ENCODE measurements at regions not wholly inside any gene's neighbourhood (a gene's known extent, or its start where the extent isn't known, plus 50 kb on each side); places are given as distances from the start of the nearest gene placed in this dataset.

GRCh38 chr6:44545224-44545623 lies 157.7 kb downstream of the CDC5L start:
- POLR2A ChIA-PET: no interaction called here
- H3K36me3 ChIP-seq (ENCODE audit: control insufficient read depth in 2 of 3, insufficient read depth in 3 of 3, low read length in 3 of 3): no peaks in the 10 kb centered on the region
- no peak overlapping the region for H3K27ac Mint-ChIP-seq

GRCh38 chr6:44548319-44548718 lies 160.8 kb downstream of the CDC5L start:
- Histone ChIP-seq H3K4me1 (ENCODE audit: control insufficient read depth in 2 of 2, insufficient read depth in 2 of 2, low read length in 2 of 2) (no peaks in the 10 kb centered on the region), H3K27me3 (ENCODE audit: control insufficient read depth in 2 of 2, insufficient read depth in 2 of 2, low read length in 2 of 2) (no peaks in the 10 kb centered on the region), H3K4me3 (ENCODE audit: low read length) (no peak overlapping the region), H3K9me3 (ENCODE audit: control insufficient read depth in 2 of 3, low read length in 3 of 3) (no peaks in the 10 kb centered on the region), H3K36me3 (ENCODE audit: control insufficient read depth in 2 of 3, insufficient read depth in 3 of 3, low read length in 3 of 3) (no peaks in the 10 kb centered on the region), H3K27ac (ENCODE audit: low read depth, low read length) (no peak overlapping the region)
- intact Hi-C loops (cut with micrococcal nuclease): no loop called here
- Mint-ChIP-seq H3K9me3 (no peaks in the 10 kb centered on the region), H3K27me3 (peaks cover 0 to 16% (median 6%) of the 10 kb centered on the region in 5 donors), H3K27ac (no peak overlapping the region), H3K4me1 (no peaks in the 10 kb centered on the region), H3K4me3 (no peak overlapping the region), H3K36me3 (no peaks in the 10 kb centered on the region)
- POLR2A ChIA-PET: no interaction called here
- CTCF ChIA-PET: interaction anchor here (1.1 kb wide), 1 partner anchor 9 kb away, joined by 3 read pairs; no protein-coding TSS in a partner anchor
- ATAC-seq (no peak), DNase-seq (no peak)

More at GRCh38 chr6:44545224-44545623, 157.7 kb downstream of the CDC5L start:
- H3K27me3 ChIP-seq (ENCODE audit: control insufficient read depth in 2 of 2, insufficient read depth in 2 of 2, low read length in 2 of 2): no peaks in the 10 kb centered on the region
- CTCF ChIA-PET: no interaction called here
- H3K9me3 ChIP-seq (ENCODE audit: control insufficient read depth in 2 of 3, low read length in 3 of 3): no peaks in the 10 kb centered on the region
- Mint-ChIP-seq H3K27me3 (peaks cover 0 to 7% (median 5%) of the 10 kb centered on the region in 5 donors), H3K4me1 (no peaks in the 10 kb centered on the region), H3K36me3 (no peaks in the 10 kb centered on the region), H3K9me3 (peaks cover 0 to 2% (median 0%) of the 10 kb centered on the region in 11 donors), H3K4me3 (no peak overlapping the region)
- DNase-seq: no peak
- no peak overlapping the region for H3K27ac ChIP-seq (ENCODE audit: low read depth, low read length)
- ATAC-seq: no peak
- intact Hi-C loops (cut with micrococcal nuclease): no loop called here
- H3K4me1 ChIP-seq (ENCODE audit: control insufficient read depth in 2 of 2, insufficient read depth in 2 of 2, low read length in 2 of 2): no peaks in the 10 kb centered on the region
- H3K4me3 ChIP-seq (ENCODE audit: low read length): no peak overlapping the region

- H3K27ac Mint-ChIP-seq: no peak overlapping the region
- peaks cover 0 to 17% (median 6%) of the 10 kb centered on the region in 5 donors for H3K27me3 Mint-ChIP-seq
- H3K36me3 ChIP-seq (ENCODE audit: control insufficient read depth in 2 of 3, insufficient read depth in 3 of 3, low read length in 3 of 3): no peaks in the 10 kb centered on the region
- ATAC-seq (no peak), DNase-seq (no peak)
- ChIA-PET POLR2A (no interaction called here), CTCF (no interaction called here)
- H3K4me1 Mint-ChIP-seq: no peaks in the 10 kb centered on the region
- no peak overlapping the region for H3K4me3 Mint-ChIP-seq
- intact Hi-C loops (cut with micrococcal nuclease): no loop called here
- H3K9me3 ChIP-seq (ENCODE audit: control insufficient read depth in 2 of 3, low read length in 3 of 3): no peaks in the 10 kb centered on the region
- H3K27me3 ChIP-seq (ENCODE audit: control insufficient read depth in 2 of 2, insufficient read depth in 2 of 2, low read length in 2 of 2): no peaks in the 10 kb centered on the region
- H3K4me1 ChIP-seq (ENCODE audit: control insufficient read depth in 2 of 2, insufficient read depth in 2 of 2, low read length in 2 of 2): no peaks in the 10 kb centered on the region
- H3K27ac ChIP-seq (ENCODE audit: low read depth, low read length): no peak overlapping the region
- H3K4me3 ChIP-seq (ENCODE audit: low read length): no peak overlapping the region
- no peaks in the 10 kb centered on the region for H3K36me3 Mint-ChIP-seq
- H3K9me3 Mint-ChIP-seq: no peaks in the 10 kb centered on the region
These were observed 162.0 kb downstream of the CDC5L start for GRCh38 chr6:44549516-44549915.

DNA sequence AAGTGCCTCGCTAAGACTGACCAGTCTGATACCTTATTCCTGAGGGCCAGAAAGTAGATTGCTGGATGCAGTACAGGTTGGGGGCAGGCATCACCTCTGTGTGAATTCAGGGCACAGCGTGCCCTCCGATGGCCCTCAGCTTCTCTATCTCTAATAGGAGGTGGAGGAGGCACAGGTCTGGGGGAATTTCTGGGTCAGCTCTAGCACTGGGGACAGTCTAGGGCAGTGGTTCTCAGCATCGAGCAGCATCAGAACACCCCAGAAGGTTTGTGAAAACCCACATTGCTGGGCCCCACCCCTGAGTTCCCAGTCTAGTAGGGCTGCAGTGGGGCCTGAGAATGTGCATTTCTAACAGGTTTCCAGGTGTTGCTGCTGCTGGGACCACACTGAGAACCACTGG lies 166.7 kb downstream of the CDC5L start:
- Mint-ChIP-seq H3K27me3 (peaks cover 5 to 28% (median 19%) of the 10 kb centered on the region in 5 donors), H3K9me3 (no peaks in the 10 kb centered on the region), H3K36me3 (no peaks in the 10 kb centered on the region), H3K4me1 (peaks cover 0 to 2% (median 0%) of the 10 kb centered on the region in 7 donors), H3K27ac (no peak overlapping the region), H3K4me3 (no peak overlapping the region)
- Histone ChIP-seq H3K36me3 (ENCODE audit: control insufficient read depth in 2 of 3, insufficient read depth in 3 of 3, low read length in 3 of 3) (no peaks in the 10 kb centered on the region), H3K9me3 (ENCODE audit: control insufficient read depth in 2 of 3, low read length in 3 of 3) (no peaks in the 10 kb centered on the region), H3K4me1 (ENCODE audit: control insufficient read depth in 2 of 2, insufficient read depth in 2 of 2, low read length in 2 of 2) (no peaks in the 10 kb centered on the region), H3K27ac (ENCODE audit: low read depth, low read length) (no peak overlapping the region), H3K4me3 (ENCODE audit: low read length) (no peak overlapping the region), H3K27me3 (ENCODE audit: control insufficient read depth in 2 of 2, insufficient read depth in 2 of 2, low read length in 2 of 2) (no peaks in the 10 kb centered on the region)
- no peak for DNase-seq
- intact Hi-C loops (cut with micrococcal nuclease): no loop called here
- no peak for ATAC-seq
- POLR2A ChIA-PET: no interaction called here
- CTCF ChIA-PET: no interaction called here

DNA sequence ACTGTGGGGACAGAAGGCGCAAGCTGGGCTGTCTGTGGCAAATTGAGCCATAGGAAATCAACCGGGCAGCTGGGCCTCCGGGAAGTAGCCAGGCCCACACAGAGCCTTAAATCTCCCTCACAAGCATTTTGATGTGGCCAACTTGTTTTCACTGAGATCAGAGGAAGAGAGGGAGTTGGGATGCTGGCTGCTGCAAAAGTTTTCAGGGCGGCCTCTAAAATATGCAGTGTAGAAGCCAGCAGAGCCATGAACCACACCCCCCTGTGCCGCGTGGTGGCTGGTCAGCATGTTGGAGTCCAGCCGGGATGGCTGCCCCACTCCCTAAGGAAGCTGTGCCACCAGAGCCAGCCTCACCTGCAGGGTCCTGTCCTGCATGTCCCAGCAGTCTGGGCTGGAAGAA lies 167.4 kb downstream of the CDC5L start:
- no peak for ATAC-seq
- peaks cover 9 to 34% (median 19%) of the 10 kb centered on the region in 5 donors for H3K27me3 Mint-ChIP-seq
- H3K27ac ChIP-seq (ENCODE audit: low read depth, low read length): no peak overlapping the region
- H3K4me1 ChIP-seq (ENCODE audit: control insufficient read depth in 2 of 2, insufficient read depth in 2 of 2, low read length in 2 of 2): no peaks in the 10 kb centered on the region
- no peak overlapping the region for H3K27ac Mint-ChIP-seq
- H3K36me3 Mint-ChIP-seq: no peaks in the 10 kb centered on the region
- H3K4me3 ChIP-seq (ENCODE audit: low read length): no peak overlapping the region
- no peaks in the 10 kb centered on the region for H3K9me3 ChIP-seq (ENCODE audit: control insufficient read depth in 2 of 3, low read length in 3 of 3)
- intact Hi-C loops (cut with micrococcal nuclease): no loop called here
- ChIA-PET POLR2A (no interaction called here), CTCF (no interaction called here)
- H3K36me3 ChIP-seq (ENCODE audit: control insufficient read depth in 2 of 3, insufficient read depth in 3 of 3, low read length in 3 of 3): no peaks in the 10 kb centered on the region
- no peaks in the 10 kb centered on the region for H3K9me3 Mint-ChIP-seq
- H3K4me1 Mint-ChIP-seq: peaks cover 0 to 2% (median 0%) of the 10 kb centered on the region in 7 donors
- no peak overlapping the region for H3K4me3 Mint-ChIP-seq
- H3K27me3 ChIP-seq (ENCODE audit: control insufficient read depth in 2 of 2, insufficient read depth in 2 of 2, low read length in 2 of 2): no peaks in the 10 kb centered on the region
- no peak for DNase-seq

DNA sequence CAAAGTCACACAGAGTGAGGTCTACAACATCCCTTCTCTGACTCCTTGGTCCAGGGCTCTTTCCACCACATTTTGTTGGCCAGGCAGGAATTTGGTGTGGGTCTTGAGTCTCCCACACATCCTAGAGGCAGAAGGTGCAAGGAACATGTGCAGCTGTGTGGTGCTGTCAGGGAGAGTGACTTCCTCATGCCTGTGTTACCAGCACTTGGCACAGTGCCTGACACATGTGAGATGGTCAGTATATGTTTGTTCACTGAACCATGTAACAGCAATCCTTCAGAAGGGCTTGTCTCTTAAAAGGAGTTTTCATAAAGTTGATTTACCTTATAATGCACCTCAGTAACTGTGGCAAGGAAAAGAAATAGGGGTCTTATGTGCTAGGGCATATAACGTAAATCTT lies 168.5 kb downstream of the CDC5L start:
- Mint-ChIP-seq H3K4me3 (no peak overlapping the region), H3K27ac (no peak overlapping the region), H3K9me3 (no peaks in the 10 kb centered on the region), H3K36me3 (no peaks in the 10 kb centered on the region), H3K4me1 (peaks cover 0 to 6% (median 0%) of the 10 kb centered on the region in 7 donors), H3K27me3 (peaks cover 18 to 37% (median 21%) of the 10 kb centered on the region in 5 donors)
- Histone ChIP-seq H3K4me1 (ENCODE audit: control insufficient read depth in 2 of 2, insufficient read depth in 2 of 2, low read length in 2 of 2) (no peaks in the 10 kb centered on the region), H3K36me3 (ENCODE audit: control insufficient read depth in 2 of 3, insufficient read depth in 3 of 3, low read length in 3 of 3) (no peaks in the 10 kb centered on the region), H3K9me3 (ENCODE audit: control insufficient read depth in 2 of 3, low read length in 3 of 3) (no peaks in the 10 kb centered on the region), H3K27me3 (ENCODE audit: control insufficient read depth in 2 of 2, insufficient read depth in 2 of 2, low read length in 2 of 2) (no peaks in the 10 kb centered on the region), H3K27ac (ENCODE audit: low read depth, low read length) (no peak overlapping the region), H3K4me3 (ENCODE audit: low read length) (no peak overlapping the region)
- DNase-seq (no peak), ATAC-seq (no peak)
- CTCF ChIA-PET: no interaction called here
- intact Hi-C loops (cut with micrococcal nuclease): no loop called here
- POLR2A ChIA-PET: no interaction called here

DNA sequence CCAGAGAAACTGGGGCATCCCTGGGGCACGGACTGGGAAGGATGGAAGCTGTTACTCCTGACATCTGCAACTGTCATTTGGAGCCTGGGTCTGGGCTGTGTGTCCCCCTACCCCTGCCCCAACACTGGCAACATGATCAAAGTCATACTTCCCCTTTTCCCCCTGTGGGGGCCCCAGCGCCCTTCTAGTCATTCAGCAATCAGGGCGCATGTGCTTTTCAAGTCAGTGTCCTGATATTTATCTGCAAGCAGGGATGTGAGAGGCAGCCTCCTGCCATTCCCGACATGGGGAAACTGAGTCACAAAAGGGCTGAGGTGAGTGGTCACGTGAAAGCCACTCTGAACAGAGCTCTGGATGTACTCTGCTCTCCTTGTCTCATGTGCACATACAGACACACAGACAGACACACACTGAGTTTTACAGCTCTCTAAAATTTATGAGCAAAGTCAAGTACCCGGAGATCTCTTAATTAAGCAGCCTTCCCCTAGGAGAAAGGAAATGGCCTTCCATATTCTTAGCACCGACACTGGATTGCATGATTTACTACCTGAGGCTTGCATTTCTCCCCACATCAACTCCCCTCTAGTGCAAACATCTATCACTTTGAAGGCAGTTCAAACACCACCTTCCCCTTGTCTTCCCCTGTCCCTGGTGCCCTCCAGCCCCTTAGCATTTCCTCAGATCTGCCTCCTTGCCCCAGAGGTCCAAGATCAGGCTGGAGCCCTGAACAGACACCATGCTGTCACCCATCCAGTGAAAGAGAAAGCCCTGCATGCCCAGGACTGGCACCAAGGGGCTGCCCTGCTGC lies 170.7 kb downstream of the CDC5L start:
- no peak for DNase-seq
- Histone ChIP-seq H3K27me3 (ENCODE audit: control insufficient read depth in 2 of 2, insufficient read depth in 2 of 2, low read length in 2 of 2) (no peaks in the 10 kb centered on the region), H3K4me1 (ENCODE audit: control insufficient read depth in 2 of 2, insufficient read depth in 2 of 2, low read length in 2 of 2) (no peaks in the 10 kb centered on the region), H3K9me3 (ENCODE audit: control insufficient read depth in 2 of 3, low read length in 3 of 3) (no peaks in the 10 kb centered on the region), H3K27ac (ENCODE audit: low read depth, low read length) (no peak overlapping the region), H3K4me3 (ENCODE audit: low read length) (no peak overlapping the region), H3K36me3 (ENCODE audit: control insufficient read depth in 2 of 3, insufficient read depth in 3 of 3, low read length in 3 of 3) (no peaks in the 10 kb centered on the region)
- peaks cover 20 to 44% (median 38%) of the 10 kb centered on the region in 5 donors for H3K27me3 Mint-ChIP-seq
- no peak for ATAC-seq
- intact Hi-C loops (cut with micrococcal nuclease): no loop called here
- no peaks in the 10 kb centered on the region for H3K9me3 Mint-ChIP-seq
- H3K4me3 Mint-ChIP-seq: no peak overlapping the region
- POLR2A ChIA-PET: no interaction called here
- peaks cover 6 to 18% (median 11%) of the 10 kb centered on the region in 7 donors for H3K4me1 Mint-ChIP-seq
- peaks cover 0 to 4% (median 0%) of the 10 kb centered on the region in 5 donors for H3K36me3 Mint-ChIP-seq
- CTCF ChIA-PET: no interaction called here
- no peak overlapping the region for H3K27ac Mint-ChIP-seq

All from naive thymus-derived CD4-positive, alpha-beta T cell (primary cell).